H1 (cell line): ENCODE measurements at regions not wholly inside any gene's neighbourhood (a gene's known extent, or its start where the extent isn't known, plus 50 kb on each side); places are given as distances from the start of the nearest gene placed in this dataset.

ENCODE experiments used
- EZH2 ChIP-seq: fragments of 200-600 bp; sonication (generic); IDR thresholded peaks from 2 replicates; pipeline ENCODE4 v1.7.1; 2012; ENCODE audit warnings: low read depth, mild to moderate bottlenecking, moderate library complexity, low read length, inconsistent platforms; ENCODE audit not compliant: severe bottlenecking
- HDAC6 ChIP-seq: IDR thresholded peaks from one replicate; pipeline ENCODE4 v1.7.1; 2012; ENCODE audit warnings: low read depth, mild to moderate bottlenecking, inconsistent platforms, low read length, moderate library complexity
- JUN ChIP-seq: IDR thresholded peaks from 2 replicates; pipeline ENCODE4 v1.6.1; 2011; ENCODE audit warnings: low read depth, mild to moderate bottlenecking, improper control_type of control experiment, low read length
- POLR2A ChIP-seq, 2 experiments: IDR thresholded peaks; 1 replicate in 1 of 2; 2 replicates in 1 of 2; pipeline ENCODE4 v1.6.1; 2011; ENCODE audit warnings: low read depth in 2 of 2, low read length in 2 of 2, mild to moderate bottlenecking in 2 of 2; ENCODE audit errors: control extremely low read depth in 1 of 2
- POLR2AphosphoS5 ChIP-seq: IDR thresholded peaks from 2 replicates; pipeline ENCODE4 v1.6.1; 2011; ENCODE audit warnings: low read depth, low read length
- RBBP5 ChIP-seq: IDR thresholded peaks from 2 replicates; pipeline ENCODE4 v1.7.1; 2012; ENCODE audit warnings: low read depth, mild to moderate bottlenecking, inconsistent platforms, low read length, moderate library complexity, borderline replicate concordance
- RXRA ChIP-seq: IDR thresholded peaks from 2 replicates; pipeline ENCODE4 v1.6.1; 2011; ENCODE audit warnings: low read depth, mild to moderate bottlenecking, low read length, moderate library complexity; ENCODE audit not compliant: insufficient read depth
- SP1 ChIP-seq: IDR thresholded peaks from 2 replicates; pipeline ENCODE4 v1.6.1; 2011; ENCODE audit warnings: low read depth, low read length
- YY1 ChIP-seq: IDR thresholded peaks from 2 replicates; pipeline ENCODE4 v1.6.1; 2011; ENCODE audit warnings: low read depth, mild to moderate bottlenecking, low read length
- TF ChIP-seq, protein P1 (sequence below), 3 experiments: IDR thresholded peaks; 1 replicate in 2 of 3; 2 replicates in 1 of 3; pipeline versions ENCODE4 v1.5.1 to v1.6.1; 2011; ENCODE audit warnings: low read length in 3 of 3, mild to moderate bottlenecking in 3 of 3, inconsistent platforms in 2 of 3, low read depth in 1 of 3, moderate library complexity in 1 of 3; ENCODE audit not compliant: insufficient read depth in 1 of 3; ENCODE audit errors: control extremely low read depth in 1 of 3
- TF ChIP-seq, protein P2 (sequence below): IDR thresholded peaks from 2 replicates; pipeline ENCODE4 v1.6.1; 2012; ENCODE audit warnings: inconsistent platforms

DNA sequence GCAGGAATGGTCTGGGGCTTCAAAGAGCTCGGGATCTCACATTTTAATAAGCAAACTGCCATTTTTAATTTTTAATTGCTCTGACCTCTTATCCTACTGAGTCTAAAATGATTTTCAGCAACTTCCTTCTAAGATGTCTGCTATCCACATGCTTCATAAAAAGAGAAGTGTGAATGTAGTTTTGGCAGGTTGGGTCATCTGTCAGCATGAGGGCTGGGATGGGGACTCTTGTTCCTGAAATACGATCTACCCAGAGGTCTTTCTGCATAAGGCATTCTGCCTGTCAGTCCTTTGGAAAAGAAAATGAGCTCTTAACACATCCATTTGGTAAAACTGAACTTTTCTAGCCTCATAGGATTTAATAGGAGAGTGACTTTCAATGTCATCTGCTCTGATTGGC is 252.8 kb upstream of the APCDD1 start:
- TF ChIP-seq, protein P1, sequence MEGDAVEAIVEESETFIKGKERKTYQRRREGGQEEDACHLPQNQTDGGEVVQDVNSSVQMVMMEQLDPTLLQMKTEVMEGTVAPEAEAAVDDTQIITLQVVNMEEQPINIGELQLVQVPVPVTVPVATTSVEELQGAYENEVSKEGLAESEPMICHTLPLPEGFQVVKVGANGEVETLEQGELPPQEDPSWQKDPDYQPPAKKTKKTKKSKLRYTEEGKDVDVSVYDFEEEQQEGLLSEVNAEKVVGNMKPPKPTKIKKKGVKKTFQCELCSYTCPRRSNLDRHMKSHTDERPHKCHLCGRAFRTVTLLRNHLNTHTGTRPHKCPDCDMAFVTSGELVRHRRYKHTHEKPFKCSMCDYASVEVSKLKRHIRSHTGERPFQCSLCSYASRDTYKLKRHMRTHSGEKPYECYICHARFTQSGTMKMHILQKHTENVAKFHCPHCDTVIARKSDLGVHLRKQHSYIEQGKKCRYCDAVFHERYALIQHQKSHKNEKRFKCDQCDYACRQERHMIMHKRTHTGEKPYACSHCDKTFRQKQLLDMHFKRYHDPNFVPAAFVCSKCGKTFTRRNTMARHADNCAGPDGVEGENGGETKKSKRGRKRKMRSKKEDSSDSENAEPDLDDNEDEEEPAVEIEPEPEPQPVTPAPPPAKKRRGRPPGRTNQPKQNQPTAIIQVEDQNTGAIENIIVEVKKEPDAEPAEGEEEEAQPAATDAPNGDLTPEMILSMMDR (IDR thresholded peaks at IDR 0.05; ENCODE audit: control extremely low read depth in 1 of 3, insufficient read depth in 1 of 3, low read depth in 1 of 3, low read length in 3 of 3): no peak
- TF ChIP-seq POLR2A (IDR thresholded peaks at IDR 0.05; ENCODE audit: control extremely low read depth in 1 of 2, low read depth in 2 of 2, low read length in 2 of 2) (no peak), EZH2 (no peak), HDAC6 (no peak), RBBP5 (no peak), JUN (no peak), SP1 (no peak), YY1 (no peak), POLR2AphosphoS5 (no peak), RXRA (no peak)
- TF ChIP-seq, protein P2, sequence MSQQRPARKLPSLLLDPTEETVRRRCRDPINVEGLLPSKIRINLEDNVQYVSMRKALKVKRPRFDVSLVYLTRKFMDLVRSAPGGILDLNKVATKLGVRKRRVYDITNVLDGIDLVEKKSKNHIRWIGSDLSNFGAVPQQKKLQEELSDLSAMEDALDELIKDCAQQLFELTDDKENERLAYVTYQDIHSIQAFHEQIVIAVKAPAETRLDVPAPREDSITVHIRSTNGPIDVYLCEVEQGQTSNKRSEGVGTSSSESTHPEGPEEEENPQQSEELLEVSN: no peak
